Esophagus squamous epithelium (tissue), 5 donors: ENCODE measurements at regions not wholly inside any gene's neighbourhood (a gene's known extent, or its start where the extent isn't known, plus 50 kb on each side); places are given as distances from the start of the nearest gene placed in this dataset.

Source experiments
- DNase-seq: peaks from one replicate; lab custom pipeline; 2025; lab: John Stamatoyannopoulos, UW
- H3K27ac ChIP-seq, 4 donors: fragments of 200-600 bp; sonication (generic); one replicate each; pipeline ENCODE4 v1.5.1; 2016 to 2019; ENCODE audit warnings: mild to moderate bottlenecking in 1 of 4
- H3K27me3 ChIP-seq, 4 donors: fragments of 200-600 bp; sonication (generic); 1 replicate in 3 of 4; 2 replicates in 1 of 4; pipeline versions ENCODE4 v1.5.1 to v1.6.0; 2017 to 2021; ENCODE audit warnings: antibody characterized with exemption in 1 of 4
- H3K36me3 ChIP-seq, 3 donors: fragments of 200-600 bp; sonication (generic); one replicate each; pipeline ENCODE4 v1.5.1; 2016 to 2019
- H3K4me1 ChIP-seq, 3 donors: fragments of 200-600 bp; sonication (generic); one replicate each; pipeline ENCODE4 v1.5.1; 2017 to 2019
- H3K4me3 ChIP-seq, 4 donors: fragments of 200-600 bp; sonication (generic); 1 replicate in 3 of 4; 2 replicates in 1 of 4; pipeline ENCODE4 v1.5.1; 2016 to 2019; ENCODE audit warnings: mild to moderate bottlenecking in 2 of 4, moderate library complexity in 1 of 4
- H3K9me3 ChIP-seq, 3 donors: fragments of 200-600 bp; sonication (generic); one replicate each; pipeline ENCODE4 v1.5.1; 2016 to 2019
- CTCF ChIP-seq, 6 experiments: fragments of 450-650 bp in 4 of 6; fragments of 200-600 bp in 2 of 6; sonication (generic) in 2 of 6; IDR thresholded peaks; one replicate each; pipeline ENCODE4 v1.5.1; 2016 to 2019; ENCODE audit warnings: antibody characterized with exemption in 6 of 6, mild to moderate bottlenecking in 4 of 6, moderate library complexity in 4 of 6
- POLR2A ChIP-seq, 4 donors: fragments of 450-650 bp; IDR thresholded peaks; one replicate each; pipeline ENCODE4 v1.6.1; 2017; ENCODE audit warnings: antibody characterized with exemption in 4 of 4, mild to moderate bottlenecking in 4 of 4, moderate library complexity in 3 of 4
- WGBS, 2 donors: methylation state at CpG; one replicate each; pipeline ENCODE4 v1.1.5; 2018; 5-methylcytosine and 5-hydroxymethylcytosine counted together
- intact Hi-C: fragments of 100-400 bp; cut with DNase I; formaldehyde crosslinking; loops from one replicate; pipeline ENCODE4 v1.15.0; 2022
- donor health status: DM: yes; HTN: yes; CAD: no.

GRCh38 chr7:29619111-29619510, 55.5 kb downstream of the PRR15 start:
- no peak overlapping the region for H3K4me3 ChIP-seq
- no peaks in the 10 kb centered on the region for H3K9me3 ChIP-seq
- DNase-seq: no peak
- H3K36me3 ChIP-seq: no peaks in the 10 kb centered on the region
- WGBS, 2 donors: 80 to 81% methylated on average over 5 of the region's 5 CpGs
- intact Hi-C loops: no loop called here
- TF ChIP-seq POLR2A (IDR thresholded peaks at IDR 0.05): no peak
- TF ChIP-seq CTCF (IDR thresholded peaks at IDR 0.05): no peak
- H3K27ac ChIP-seq: no peak overlapping the region
- H3K4me1 ChIP-seq: peaks cover 0 to 13% (median 3%) of the 10 kb centered on the region in 3 donors
- no peaks in the 10 kb centered on the region for H3K27me3 ChIP-seq

GRCh38 chr7:29619848-29620555, 56.4 kb downstream of the PRR15 start:
- H3K4me3 ChIP-seq: no peak overlapping the region
- intact Hi-C loops: no loop called here
- WGBS, 2 donors: 59 to 61% methylated on average over 6 of the region's 6 CpGs

GRCh38 chr7:29620556-29620930, 56.9 kb downstream of the PRR15 start:
- intact Hi-C loops: no loop called here
- no peak for DNase-seq
- Histone ChIP-seq H3K9me3 (no peaks in the 10 kb centered on the region), H3K27me3 (no peaks in the 10 kb centered on the region), H3K4me3 (no peak overlapping the region), H3K27ac (no peak overlapping the region), H3K36me3 (no peaks in the 10 kb centered on the region), H3K4me1 (peaks cover 0 to 11% (median 3%) of the 10 kb centered on the region in 3 donors)
- no peak for TF ChIP-seq POLR2A (IDR thresholded peaks at IDR 0.05)
- TF ChIP-seq CTCF (IDR thresholded peaks at IDR 0.05): no peak
- WGBS, 2 donors: 67 to 77% methylated on average over 1 to 2 of the region's 2 CpGs

More at GRCh38 chr7:29619848-29620555, 56.4 kb downstream of the PRR15 start:
- DNase-seq: no peak
- Histone ChIP-seq H3K27me3 (no peaks in the 10 kb centered on the region), H3K36me3 (no peaks in the 10 kb centered on the region), H3K9me3 (no peaks in the 10 kb centered on the region), H3K4me1 (peaks cover 0 to 11% (median 3%) of the 10 kb centered on the region in 3 donors), H3K27ac (no peak overlapping the region)
- TF ChIP-seq CTCF (IDR thresholded peaks at IDR 0.05) (no peak), POLR2A (IDR thresholded peaks at IDR 0.05) (no peak)

GRCh38 chr7:29622335-29623265, 59.0 kb downstream of the PRR15 start:
- no peak for DNase-seq
- peaks cover 0 to 11% (median 3%) of the 10 kb centered on the region in 3 donors for H3K4me1 ChIP-seq
- WGBS, 2 donors: 49 to 52% methylated on average over 12 to 13 of the region's 13 CpGs
- intact Hi-C loops: no loop called here
- H3K36me3 ChIP-seq: no peaks in the 10 kb centered on the region
- H3K4me3 ChIP-seq: no peak overlapping the region
- H3K27ac ChIP-seq: peak overlapping the region in 1 of 4 donors; percentile 14
- no peaks in the 10 kb centered on the region for H3K9me3 ChIP-seq
- H3K27me3 ChIP-seq: no peaks in the 10 kb centered on the region
- TF ChIP-seq CTCF (IDR thresholded peaks at IDR 0.05) (no peak), POLR2A (IDR thresholded peaks at IDR 0.05) (no peak)

- 52 to 64% methylated on average over 2 of the region's 2 CpGs for WGBS, 2 donors
- intact Hi-C loops: no loop called here
Observed at GRCh38 chr7:29623973-29624372, 60.3 kb downstream of the PRR15 start.

More at GRCh38 chr7:29623973-29624372, 60.3 kb downstream of the PRR15 start:
- Histone ChIP-seq H3K36me3 (no peaks in the 10 kb centered on the region), H3K27me3 (peaks cover 0 to under 1% (median 0%) of the 10 kb centered on the region in 4 donors), H3K4me3 (no peak overlapping the region), H3K9me3 (no peaks in the 10 kb centered on the region), H3K4me1 (peaks cover 0 to 11% (median 3%) of the 10 kb centered on the region in 3 donors), H3K27ac (no peak overlapping the region)
- no peak for DNase-seq
- no peak for TF ChIP-seq CTCF (IDR thresholded peaks at IDR 0.05)
- TF ChIP-seq POLR2A (IDR thresholded peaks at IDR 0.05): no peak
